ENCODE measurements at regions not wholly inside any gene's neighbourhood (a gene's known extent, or its start where the extent isn't known, plus 50 kb on each side); places are given as distances from the start of the nearest gene placed in this dataset.

DNA sequence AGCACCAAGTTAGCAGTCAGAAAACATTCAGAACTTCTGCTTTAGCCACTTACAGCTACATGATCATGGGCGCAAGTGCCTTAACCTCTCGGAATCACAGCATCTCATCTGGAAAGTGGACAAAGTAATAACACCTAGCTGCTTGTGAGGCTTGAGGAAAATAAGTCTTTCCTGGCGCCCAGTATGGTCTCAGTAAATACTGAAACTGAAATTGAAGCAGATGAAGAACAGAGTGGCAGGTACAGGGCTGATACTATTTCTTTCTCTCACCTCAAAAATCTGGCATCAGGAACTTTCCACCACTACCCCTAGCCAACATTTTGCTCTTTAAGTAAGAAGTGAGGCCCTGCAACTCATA is 129.7 kb upstream of the FUT8 start (continued):
- TF ChIP-seq, protein P1, sequence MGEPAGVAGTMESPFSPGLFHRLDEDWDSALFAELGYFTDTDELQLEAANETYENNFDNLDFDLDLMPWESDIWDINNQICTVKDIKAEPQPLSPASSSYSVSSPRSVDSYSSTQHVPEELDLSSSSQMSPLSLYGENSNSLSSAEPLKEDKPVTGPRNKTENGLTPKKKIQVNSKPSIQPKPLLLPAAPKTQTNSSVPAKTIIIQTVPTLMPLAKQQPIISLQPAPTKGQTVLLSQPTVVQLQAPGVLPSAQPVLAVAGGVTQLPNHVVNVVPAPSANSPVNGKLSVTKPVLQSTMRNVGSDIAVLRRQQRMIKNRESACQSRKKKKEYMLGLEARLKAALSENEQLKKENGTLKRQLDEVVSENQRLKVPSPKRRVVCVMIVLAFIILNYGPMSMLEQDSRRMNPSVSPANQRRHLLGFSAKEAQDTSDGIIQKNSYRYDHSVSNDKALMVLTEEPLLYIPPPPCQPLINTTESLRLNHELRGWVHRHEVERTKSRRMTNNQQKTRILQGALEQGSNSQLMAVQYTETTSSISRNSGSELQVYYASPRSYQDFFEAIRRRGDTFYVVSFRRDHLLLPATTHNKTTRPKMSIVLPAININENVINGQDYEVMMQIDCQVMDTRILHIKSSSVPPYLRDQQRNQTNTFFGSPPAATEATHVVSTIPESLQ (CRISPR knock-in tag; conservative IDR thresholded peaks at IDR 0.05) = no peak
- TF ChIP-seq ZBTB8A (CRISPR knock-in tag; IDR thresholded peaks at IDR 0.05; ENCODE audit: borderline replicate concordance, low read depth) (no peak), ATF7 (IDR thresholded peaks at IDR 0.05) (no peak), ATF7 (CRISPR knock-in tag; IDR thresholded peaks at IDR 0.05) (no peak), TARDBP (CRISPR knock-in tag; IDR thresholded peaks at IDR 0.05) (no peak), ISL2 (CRISPR knock-in tag; IDR thresholded peaks at IDR 0.05) (no peak)
- TF ChIP-seq, protein P2, sequence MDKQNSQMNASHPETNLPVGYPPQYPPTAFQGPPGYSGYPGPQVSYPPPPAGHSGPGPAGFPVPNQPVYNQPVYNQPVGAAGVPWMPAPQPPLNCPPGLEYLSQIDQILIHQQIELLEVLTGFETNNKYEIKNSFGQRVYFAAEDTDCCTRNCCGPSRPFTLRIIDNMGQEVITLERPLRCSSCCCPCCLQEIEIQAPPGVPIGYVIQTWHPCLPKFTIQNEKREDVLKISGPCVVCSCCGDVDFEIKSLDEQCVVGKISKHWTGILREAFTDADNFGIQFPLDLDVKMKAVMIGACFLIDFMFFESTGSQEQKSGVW (CRISPR knock-in tag; IDR thresholded peaks at IDR 0.05; ENCODE audit: borderline replicate concordance) = no peak
- TF ChIP-seq, protein P3, sequence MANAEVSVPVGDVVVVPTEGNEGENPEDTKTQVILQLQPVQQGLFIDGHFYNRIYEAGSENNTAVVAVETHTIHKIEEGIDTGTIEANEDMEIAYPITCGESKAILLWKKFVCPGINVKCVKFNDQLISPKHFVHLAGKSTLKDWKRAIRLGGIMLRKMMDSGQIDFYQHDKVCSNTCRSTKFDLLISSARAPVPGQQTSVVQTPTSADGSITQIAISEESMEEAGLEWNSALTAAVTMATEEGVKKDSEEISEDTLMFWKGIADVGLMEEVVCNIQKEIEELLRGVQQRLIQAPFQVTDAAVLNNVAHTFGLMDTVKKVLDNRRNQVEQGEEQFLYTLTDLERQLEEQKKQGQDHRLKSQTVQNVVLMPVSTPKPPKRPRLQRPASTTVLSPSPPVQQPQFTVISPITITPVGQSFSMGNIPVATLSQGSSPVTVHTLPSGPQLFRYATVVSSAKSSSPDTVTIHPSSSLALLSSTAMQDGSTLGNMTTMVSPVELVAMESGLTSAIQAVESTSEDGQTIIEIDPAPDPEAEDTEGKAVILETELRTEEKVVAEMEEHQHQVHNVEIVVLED (CRISPR knock-in tag; IDR thresholded peaks at IDR 0.05; ENCODE audit: borderline replicate concordance) = no peak
- TF ChIP-seq, protein P4, sequence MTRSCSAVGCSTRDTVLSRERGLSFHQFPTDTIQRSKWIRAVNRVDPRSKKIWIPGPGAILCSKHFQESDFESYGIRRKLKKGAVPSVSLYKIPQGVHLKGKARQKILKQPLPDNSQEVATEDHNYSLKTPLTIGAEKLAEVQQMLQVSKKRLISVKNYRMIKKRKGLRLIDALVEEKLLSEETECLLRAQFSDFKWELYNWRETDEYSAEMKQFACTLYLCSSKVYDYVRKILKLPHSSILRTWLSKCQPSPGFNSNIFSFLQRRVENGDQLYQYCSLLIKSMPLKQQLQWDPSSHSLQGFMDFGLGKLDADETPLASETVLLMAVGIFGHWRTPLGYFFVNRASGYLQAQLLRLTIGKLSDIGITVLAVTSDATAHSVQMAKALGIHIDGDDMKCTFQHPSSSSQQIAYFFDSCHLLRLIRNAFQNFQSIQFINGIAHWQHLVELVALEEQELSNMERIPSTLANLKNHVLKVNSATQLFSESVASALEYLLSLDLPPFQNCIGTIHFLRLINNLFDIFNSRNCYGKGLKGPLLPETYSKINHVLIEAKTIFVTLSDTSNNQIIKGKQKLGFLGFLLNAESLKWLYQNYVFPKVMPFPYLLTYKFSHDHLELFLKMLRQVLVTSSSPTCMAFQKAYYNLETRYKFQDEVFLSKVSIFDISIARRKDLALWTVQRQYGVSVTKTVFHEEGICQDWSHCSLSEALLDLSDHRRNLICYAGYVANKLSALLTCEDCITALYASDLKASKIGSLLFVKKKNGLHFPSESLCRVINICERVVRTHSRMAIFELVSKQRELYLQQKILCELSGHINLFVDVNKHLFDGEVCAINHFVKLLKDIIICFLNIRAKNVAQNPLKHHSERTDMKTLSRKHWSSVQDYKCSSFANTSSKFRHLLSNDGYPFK (CRISPR knock-in tag; IDR thresholded peaks at IDR 0.05; ENCODE audit: borderline replicate concordance) = no peak
